Stimulated activated CD8-positive, alpha-beta memory T cell treated with anti-CD3 and anti-CD28 coated beads, Interleukin-12 subunit alpha, Interleukin-12 subunit beta, amount 100 ng/mL, for 24 hours (primary cell): ENCODE measurements at regions not wholly inside any gene's neighbourhood (a gene's known extent, or its start where the extent isn't known, plus 50 kb on each side); places are given as distances from the start of the nearest gene placed in this dataset.

Experiments
- DNase-seq: peaks from one replicate; pipeline ENCODE4 v3.0.0-alpha.2; 2020; ENCODE audit errors: extremely low read depth

DNA sequence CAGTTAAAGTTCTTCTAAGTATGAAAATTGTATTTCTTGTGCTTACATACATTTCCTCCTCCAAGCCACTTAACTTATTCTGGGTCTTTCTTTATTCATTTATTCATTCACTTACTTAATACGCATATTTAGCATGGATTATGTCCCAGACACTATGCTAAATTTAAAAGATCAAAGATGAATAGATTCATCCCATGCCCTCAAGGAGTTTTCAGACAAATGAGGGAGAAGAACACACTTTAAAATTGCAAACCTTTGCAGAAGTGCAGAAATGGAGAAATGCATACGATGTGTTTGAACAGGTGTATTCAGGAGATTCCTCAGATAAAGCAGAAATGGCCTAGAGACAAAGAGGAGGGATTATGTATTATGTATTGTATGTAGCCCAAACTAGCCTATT, 298.7 kb upstream of the SOX11 start:
- no peak for DNase-seq

GRCh38 chr2:5394223-5394622, 298.0 kb upstream of the SOX11 start:
- DNase-seq, result no peak

DNA sequence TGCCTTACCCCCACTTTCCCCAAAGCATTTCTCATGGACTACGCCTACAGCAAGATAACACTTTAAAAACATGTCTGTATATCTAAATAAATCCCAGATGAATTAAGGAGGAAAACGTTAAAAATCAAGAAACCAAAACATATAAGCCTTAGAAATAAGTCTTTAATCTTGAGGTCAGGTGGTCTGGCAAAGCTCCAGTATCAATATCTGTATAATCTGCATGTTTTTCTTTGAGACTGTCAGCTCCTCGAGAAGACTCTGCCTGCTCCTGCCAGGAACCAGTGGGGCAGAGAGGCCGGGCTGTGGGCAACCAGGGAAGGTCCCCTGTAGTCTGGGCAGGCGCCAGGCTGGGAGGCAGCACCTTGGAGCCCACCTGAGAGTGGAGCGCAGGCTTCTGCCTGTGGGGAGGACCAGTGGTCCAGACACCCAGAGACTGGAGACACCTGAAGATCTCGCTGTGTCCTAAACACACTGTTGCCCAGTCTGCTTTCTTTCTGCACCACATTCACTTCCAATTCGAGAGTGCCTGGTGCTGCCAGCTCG, 291.0 kb upstream of the SOX11 start:
- DNase-seq, result no peak

GRCh38 chr2:5403392-5403791, 288.8 kb upstream of the SOX11 start:
- no peak for DNase-seq

- no peak for DNase-seq
Measured at GRCh38 chr2:5409898-5410381, 282.2 kb upstream of the SOX11 start.

DNA sequence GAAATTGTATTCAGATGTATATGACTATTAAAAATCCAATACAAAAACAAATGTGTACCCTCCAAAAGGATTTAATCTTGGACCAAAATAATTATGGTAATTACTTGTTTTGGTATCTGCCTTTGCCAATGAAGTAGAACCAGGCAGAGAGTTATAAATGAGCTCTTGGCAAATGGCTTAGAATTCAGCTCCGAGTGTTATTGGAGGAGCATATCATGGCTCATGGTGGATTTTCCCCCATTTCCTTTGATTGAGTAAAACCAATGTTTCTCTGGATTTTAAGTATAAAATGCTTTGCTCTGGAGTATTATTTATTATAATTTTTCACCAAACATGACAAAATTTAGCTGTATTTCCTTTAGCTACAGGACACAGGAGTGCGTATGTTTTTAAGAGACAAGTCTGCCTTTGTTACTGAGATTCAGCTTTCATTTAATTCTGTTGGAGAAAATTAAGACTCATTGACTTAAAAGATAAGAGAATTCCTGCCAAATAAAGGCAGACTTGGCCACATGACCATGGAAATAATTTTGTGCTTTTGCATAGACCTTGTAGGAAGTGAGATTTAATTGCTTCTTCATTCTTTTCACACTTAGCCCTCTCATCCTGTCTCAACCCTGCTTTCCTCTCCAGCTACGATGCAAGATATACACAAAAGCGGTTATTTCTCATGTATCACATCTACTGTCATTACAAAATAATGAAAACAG, 281.0 kb upstream of the SOX11 start:
- no peak for DNase-seq

- DNase-seq, result no peak
Measured at GRCh38 chr2:5412001-5412400, 280.2 kb upstream of the SOX11 start.

DNA sequence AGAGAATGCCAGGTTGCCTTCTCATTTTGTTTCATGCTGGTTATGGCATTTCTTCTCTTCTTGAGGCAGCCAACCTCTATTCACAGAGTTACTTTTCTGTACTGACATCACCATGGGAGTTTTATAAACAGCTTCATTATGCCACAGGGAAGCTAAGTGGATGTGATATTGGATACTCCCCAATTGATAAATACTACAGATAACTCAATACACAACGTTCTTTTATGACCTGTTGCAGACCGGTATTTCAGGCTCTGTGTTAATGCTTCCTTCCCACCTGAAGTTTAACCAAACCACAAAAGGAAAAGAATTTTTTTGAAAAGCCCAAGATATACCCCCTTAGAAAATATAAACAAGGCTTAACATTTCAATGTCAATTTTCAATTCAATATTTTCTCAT, 258.3 kb upstream of the SOX11 start:
- no peak for DNase-seq

- no peak for DNase-seq
Measured at GRCh38 chr2:5437375-5437774, 254.8 kb upstream of the SOX11 start.

DNA sequence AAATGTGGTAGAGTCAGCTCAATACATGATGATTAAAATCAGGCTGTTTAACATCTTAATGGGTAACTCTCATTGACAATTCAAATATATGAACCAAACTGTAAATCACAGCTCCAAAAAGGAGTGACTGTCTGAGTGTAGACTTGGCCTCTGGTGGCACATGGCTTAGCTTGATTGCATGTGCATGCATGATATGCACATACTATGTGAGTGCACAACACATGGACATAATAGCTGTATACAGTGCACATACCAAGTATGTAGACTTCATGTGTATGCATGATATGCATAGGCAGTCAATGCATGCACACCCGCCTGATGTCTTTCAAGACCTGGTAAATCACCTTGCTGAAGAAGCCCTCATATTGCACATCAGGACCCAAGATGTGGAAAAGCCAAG, 252.0 kb upstream of the SOX11 start:
- DNase-seq, result no peak

DNA sequence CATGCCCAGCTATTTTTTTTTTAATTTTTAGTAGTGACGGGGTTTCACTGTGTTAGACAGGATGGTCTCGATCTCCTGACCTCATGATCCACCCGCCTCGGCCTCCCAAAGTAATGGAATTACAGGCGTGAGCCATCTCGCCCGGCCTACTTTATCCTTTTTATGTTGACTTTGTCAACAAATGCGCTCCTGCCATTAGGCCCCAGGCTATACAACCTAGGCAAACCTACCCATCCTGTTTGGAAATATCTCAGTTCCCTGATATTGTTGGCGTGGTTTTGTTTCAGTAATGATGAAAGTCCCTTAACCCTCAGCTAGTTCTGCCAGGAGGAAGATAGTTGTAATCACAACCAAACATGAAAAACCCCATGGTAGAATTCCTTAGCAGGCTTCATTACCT, 249.4 kb upstream of the SOX11 start:
- no peak for DNase-seq

DNA sequence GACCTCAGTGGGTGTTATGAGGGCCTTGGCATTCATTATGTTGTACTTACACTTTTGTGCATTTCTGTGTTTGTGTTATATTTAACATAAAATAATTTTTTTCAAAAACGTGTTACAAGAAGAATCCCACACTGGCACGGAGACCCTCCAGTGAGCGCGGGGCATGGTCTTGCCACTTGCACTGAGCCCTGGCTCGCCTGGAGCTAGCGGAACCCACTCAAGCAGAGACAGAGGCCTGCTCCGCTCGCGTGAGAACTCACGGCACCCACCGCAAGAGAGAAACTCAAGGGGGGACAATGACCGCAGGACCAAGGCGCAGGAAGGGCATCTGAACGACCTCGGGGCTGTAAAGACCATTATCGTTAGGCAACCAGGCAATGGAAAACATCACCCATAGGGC, 248.0 kb upstream of the SOX11 start:
- no peak for DNase-seq

- DNase-seq, result no peak
Measured at GRCh38 chr2:5444854-5445253, 247.3 kb upstream of the SOX11 start.

DNA sequence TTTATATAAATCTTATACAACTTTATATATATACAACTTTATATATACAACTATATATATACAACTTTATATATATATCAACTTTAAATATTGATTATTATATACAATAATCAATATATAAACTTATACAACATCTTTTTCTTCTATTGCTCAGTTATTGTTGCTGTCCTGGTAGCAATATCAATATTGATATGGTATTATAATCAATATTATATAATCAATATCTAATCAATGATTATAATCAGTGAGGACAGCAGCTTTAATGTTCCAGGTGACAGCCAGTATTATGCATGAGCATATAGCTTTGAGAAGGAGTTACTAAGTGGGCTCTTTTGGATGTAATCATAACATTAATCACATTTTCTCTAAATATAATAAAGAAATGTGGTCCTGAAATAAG, 242.3 kb upstream of the SOX11 start:
- no peak for DNase-seq

- no peak for DNase-seq
Measured at GRCh38 chr2:5453220-5454050, 238.7 kb upstream of the SOX11 start.

DNA sequence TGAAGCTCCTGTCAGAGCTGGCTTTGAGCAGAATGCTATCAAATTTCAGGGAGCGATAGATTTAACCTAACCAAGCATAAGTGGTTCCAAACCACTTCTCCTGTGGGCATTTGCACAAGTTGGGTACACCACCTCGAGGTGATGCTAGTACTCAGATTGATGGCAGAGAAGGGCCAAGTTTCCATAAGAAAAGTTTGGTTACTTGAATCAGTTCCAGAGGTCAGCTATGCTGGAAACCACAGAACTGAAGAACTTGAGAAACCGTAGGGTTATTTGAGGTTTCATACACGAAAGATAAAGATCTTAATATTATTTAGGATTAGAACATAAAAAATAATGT, 238.2 kb upstream of the SOX11 start:
- no peak for DNase-seq

GRCh38 chr2:5459041-5459440, 233.1 kb upstream of the SOX11 start:
- no peak for DNase-seq

- DNase-seq, result no peak
Measured at GRCh38 chr2:5464657-5465056, 227.5 kb upstream of the SOX11 start.

DNA sequence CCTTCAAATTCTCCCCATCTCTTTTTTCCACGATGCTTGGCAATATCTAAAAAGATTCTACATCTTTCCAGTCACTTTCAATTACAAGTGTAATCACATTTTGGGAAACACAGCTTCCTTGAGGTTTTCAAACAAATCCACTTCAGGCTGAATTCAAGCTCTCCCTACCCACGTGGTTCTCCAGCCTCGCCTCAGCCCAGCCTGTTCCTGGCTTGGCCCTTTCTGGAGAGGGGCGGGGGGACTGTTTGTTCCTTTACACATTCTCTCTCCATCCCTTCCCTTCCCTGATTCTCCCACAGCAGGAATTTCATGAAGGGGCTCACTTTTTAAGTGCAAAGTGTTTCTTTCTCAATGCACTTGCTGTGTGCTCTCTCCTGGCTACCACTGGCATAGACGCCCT, 226.3 kb upstream of the SOX11 start:
- DNase-seq, result no peak

DNA sequence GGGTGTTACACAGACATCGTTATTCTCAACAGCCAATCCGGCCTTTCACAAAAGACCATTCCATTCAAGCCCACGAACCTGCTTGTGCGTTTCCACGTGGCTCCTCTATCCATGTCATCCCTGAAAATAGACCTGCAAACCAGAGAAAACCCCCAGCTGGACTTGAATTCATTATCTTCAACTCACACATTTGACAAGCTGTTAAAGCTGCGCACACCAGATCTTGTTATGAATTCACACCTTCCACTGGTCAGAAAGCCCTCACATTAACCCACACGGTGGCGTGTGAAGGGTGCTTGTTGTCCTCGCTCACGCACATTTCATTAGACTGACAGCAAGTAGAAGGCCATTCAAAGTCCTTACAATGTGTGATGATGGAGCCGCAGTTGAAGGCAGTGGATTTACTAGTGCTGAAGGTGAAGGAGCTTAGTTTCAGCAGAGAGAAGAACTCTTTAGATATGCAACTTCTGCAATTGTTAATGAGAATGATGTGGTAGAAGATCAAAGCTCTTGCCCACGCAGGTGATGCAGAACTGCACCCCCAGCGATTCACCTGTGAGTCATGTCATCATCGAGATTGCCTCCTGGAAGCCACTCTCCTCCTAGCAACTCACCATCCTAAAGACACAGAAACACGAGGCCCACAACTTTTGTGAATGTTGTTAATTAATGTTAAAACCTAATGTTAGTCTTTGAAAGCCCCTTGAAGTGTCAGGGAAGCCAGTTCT, 224.8 kb upstream of the SOX11 start:
- DNase-seq, result no peak

DNA sequence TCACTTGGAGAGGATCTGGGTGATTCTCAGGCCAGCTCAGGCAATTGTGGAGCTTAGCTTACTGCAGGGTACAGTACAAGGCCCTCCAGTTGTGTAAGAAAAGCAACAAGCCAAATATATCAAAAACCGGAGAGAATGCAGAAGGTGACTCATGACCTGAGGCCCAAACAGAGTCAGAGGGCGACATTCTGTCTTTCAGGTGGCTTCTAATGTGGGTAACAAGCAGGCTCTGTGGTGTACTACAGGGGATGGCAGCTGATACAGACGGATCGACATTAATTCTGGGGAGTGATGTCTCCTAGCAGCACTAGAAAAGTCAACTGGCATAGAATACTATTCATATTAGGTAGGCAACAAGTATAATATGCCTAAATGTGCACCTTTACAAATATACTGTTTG, 219.5 kb upstream of the SOX11 start:
- DNase-seq, result no peak

- no peak for DNase-seq
Measured at GRCh38 chr2:5473635-5474034, 218.5 kb upstream of the SOX11 start.

DNA sequence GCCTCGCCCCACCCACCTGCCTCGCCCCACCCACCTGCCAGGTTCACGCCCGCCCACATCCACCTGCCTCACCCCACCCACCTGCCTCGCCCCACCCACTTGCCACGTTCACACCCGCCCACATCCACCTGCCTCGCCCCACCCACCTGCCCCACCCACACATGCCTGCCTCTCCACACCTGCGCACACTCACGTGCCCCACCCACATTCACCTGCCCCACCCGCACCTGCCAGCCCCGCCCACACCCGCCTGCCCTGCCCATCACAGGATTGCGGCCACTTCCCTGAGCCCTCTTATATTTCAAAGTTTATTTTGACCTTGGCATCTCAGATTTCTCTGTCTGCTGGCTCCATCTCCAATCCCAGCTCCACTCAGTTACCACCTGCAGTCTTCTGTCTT, 217.5 kb upstream of the SOX11 start:
- DNase-seq, result no peak
